Gastrocnemius medialis (tissue), 4 donors: ENCODE measurements at regions not wholly inside any gene's neighbourhood (a gene's known extent, or its start where the extent isn't known, plus 50 kb on each side); places are given as distances from the start of the nearest gene placed in this dataset.
"Not testable (repeated sequence)": the region's sequence is repeated elsewhere in the genome, so short reads cannot be mapped to it uniquely, and the experiment has no call there.

Experiments
- ATAC-seq, 2 donors: fragments of 150-250 bp; one replicate each; pipeline ENCODE4 v1.9.1; 2016
- DNase-seq, 2 donors: peaks; one replicate each; pipeline ENCODE4 v3.0.0-alpha.2; 2019
- H3K27ac ChIP-seq, 4 donors: fragments of 200-600 bp; sonication (generic); 1 replicate in 1 of 4; 2 replicates in 3 of 4; pipeline ENCODE4 v1.5.1; 2016 to 2018; ENCODE audit warnings: mild to moderate bottlenecking in 2 of 4, moderate library complexity in 1 of 4
- H3K27me3 ChIP-seq, 3 donors: fragments of 200-600 bp; sonication (generic) in 2 of 3; 1 replicate in 1 of 3; 2 replicates in 2 of 3; pipeline versions ENCODE4 v1.5.1 to v1.6.0; 2016 to 2019; ENCODE audit warnings: mild to moderate bottlenecking in 1 of 3, moderate library complexity in 1 of 3
- H3K36me3 ChIP-seq, 2 donors: fragments of 200-600 bp; sonication (generic) in 1 of 2; one replicate each; pipeline ENCODE4 v1.5.1; 2017 to 2018
- H3K4me1 ChIP-seq, 2 donors: fragments of 200-600 bp; sonication (generic) in 1 of 2; one replicate each; pipeline ENCODE4 v1.5.1; 2016 to 2017; ENCODE audit warnings: mild to moderate bottlenecking in 2 of 2
- H3K4me3 ChIP-seq, 4 donors: fragments of 200-600 bp; sonication (generic) in 3 of 4; 1 replicate in 1 of 4; 2 replicates in 3 of 4; pipeline ENCODE4 v1.5.1; 2016 to 2019; ENCODE audit warnings: mild to moderate bottlenecking in 2 of 4
- H3K9me3 ChIP-seq, 3 donors: fragments of 200-600 bp; sonication (generic) in 2 of 3; 1 replicate in 1 of 3; 2 replicates in 2 of 3; pipeline ENCODE4 v1.5.1; 2016 to 2019
- CTCF ChIP-seq, 5 experiments: fragments of 450-650 bp in 3 of 5; fragments of 200-600 bp in 2 of 5; sonication (generic) in 2 of 5; IDR thresholded peaks in 4 of 5; conservative IDR thresholded peaks in 1 of 5; 1 replicate in 4 of 5; 2 replicates in 1 of 5; pipeline ENCODE4 v1.5.1; 2016 to 2019; ENCODE audit warnings: antibody characterized with exemption in 5 of 5, mild to moderate bottlenecking in 3 of 5, moderate library complexity in 3 of 5
- POLR2A ChIP-seq, 2 donors: fragments of 450-650 bp; IDR thresholded peaks; one replicate each; pipeline ENCODE4 v1.6.1; 2017; ENCODE audit warnings: antibody characterized with exemption in 2 of 2, mild to moderate bottlenecking in 2 of 2, moderate library complexity in 2 of 2
- in situ Hi-C, 4 donors: fragments of 200-750 bp; cut with MboI; loops; one replicate each; pipeline versions ENCODE4 v1.15.0 to v1.8.0; 2017; ENCODE audit warnings: low sequenced_read_pairs in 4 of 4
- intact Hi-C: fragments of 100-400 bp; cut with DNase I; formaldehyde crosslinking; loops from one replicate; pipeline ENCODE4 v1.15.1; 2023; ENCODE audit warnings: low total_unique reads

GRCh38 chr14:83071888-83072501 is 1538.3 kb upstream of the SEL1L start:
- in situ Hi-C loops (no loop called here), intact Hi-C loops (no loop called here)
- Histone ChIP-seq H3K27ac (no peak overlapping the region), H3K9me3 (no peaks in the 10 kb centered on the region), H3K36me3 (no peaks in the 10 kb centered on the region), H3K27me3 (no peaks in the 10 kb centered on the region), H3K4me1 (no peaks in the 10 kb centered on the region), H3K4me3 (no peak overlapping the region)
- no peak for TF ChIP-seq POLR2A (IDR thresholded peaks at IDR 0.05)
- no peak for TF ChIP-seq CTCF (IDR thresholded peaks at IDR 0.05 in 4 of 5, conservative IDR thresholded peaks at IDR 0.05 in 1 of 5)
- ATAC-seq (no peak), DNase-seq (no peak)

GRCh38 chr14:83085136-83085535 is 1551.5 kb upstream of the SEL1L start:
- in situ Hi-C loops (no loop called here), intact Hi-C loops (no loop called here)
- no peak for ATAC-seq
- H3K36me3 ChIP-seq, result no peaks in the 10 kb centered on the region
- H3K4me1 ChIP-seq, result no peaks in the 10 kb centered on the region
- H3K27ac ChIP-seq, result no peak overlapping the region
- no peaks in the 10 kb centered on the region for H3K9me3 ChIP-seq
- DNase-seq, result no peak
- no peak overlapping the region for H3K4me3 ChIP-seq
- TF ChIP-seq POLR2A (IDR thresholded peaks at IDR 0.05) (no peak), CTCF (IDR thresholded peaks at IDR 0.05 in 4 of 5, conservative IDR thresholded peaks at IDR 0.05 in 1 of 5) (no peak)
- no peaks in the 10 kb centered on the region for H3K27me3 ChIP-seq

- in situ Hi-C loops, result no loop called here
- no peaks in the 10 kb centered on the region for H3K27me3 ChIP-seq
- no peaks in the 10 kb centered on the region for H3K36me3 ChIP-seq
- ATAC-seq, result no peak
- DNase-seq, result no peak
- no peaks in the 10 kb centered on the region for H3K9me3 ChIP-seq
- H3K27ac ChIP-seq, result no peak overlapping the region
- intact Hi-C loops, result no loop called here
- H3K4me3 ChIP-seq, result no peak overlapping the region
- TF ChIP-seq POLR2A (IDR thresholded peaks at IDR 0.05), result no peak
- no peak for TF ChIP-seq CTCF (IDR thresholded peaks at IDR 0.05 in 4 of 5, conservative IDR thresholded peaks at IDR 0.05 in 1 of 5)
- no peaks in the 10 kb centered on the region for H3K4me1 ChIP-seq
These were observed 1552.1 kb upstream of the SEL1L start for GRCh38 chr14:83085725-83086124.

- H3K4me3 ChIP-seq, ATAC-seq, intact Hi-C loops, H3K36me3 ChIP-seq, in situ Hi-C loops, H3K27me3 ChIP-seq, H3K27ac ChIP-seq, H3K9me3 ChIP-seq, DNase-seq, H3K4me1 ChIP-seq: not testable (repeated sequence)
These were observed 1558.6 kb upstream of the SEL1L start for GRCh38 chr14:83091991-83092956.

GRCh38 chr14:83096092-83096491 is 1562.4 kb upstream of the SEL1L start:
- no peak overlapping the region for H3K4me3 ChIP-seq
- no peaks in the 10 kb centered on the region for H3K4me1 ChIP-seq
- DNase-seq (no peak), ATAC-seq (no peak)
- H3K27me3 ChIP-seq, result no peaks in the 10 kb centered on the region
- in situ Hi-C loops (no loop called here), intact Hi-C loops (no loop called here)
- TF ChIP-seq POLR2A (IDR thresholded peaks at IDR 0.05) (no peak), CTCF (IDR thresholded peaks at IDR 0.05 in 4 of 5, conservative IDR thresholded peaks at IDR 0.05 in 1 of 5) (no peak)
- H3K36me3 ChIP-seq, result no peaks in the 10 kb centered on the region
- no peak overlapping the region for H3K27ac ChIP-seq
- H3K9me3 ChIP-seq, result no peaks in the 10 kb centered on the region
